GM10266 (cell line): ENCODE measurements at regions not wholly inside any gene's neighbourhood (a gene's known extent, or its start where the extent isn't known, plus 50 kb on each side); places are given as distances from the start of the nearest gene placed in this dataset.

ENCODE experiments used
- DNase-seq: peaks from one replicate; pipeline ENCODE4 v3.0.0; 2012; ENCODE audit errors: extremely low spot score
- TF ChIP-seq, protein P1 (sequence below): IDR thresholded peaks from 2 replicates; pipeline ENCODE4 v1.5.1; 2012; ENCODE audit warnings: mild to moderate bottlenecking, low read depth; ENCODE audit not compliant: control insufficient read depth, insufficient read depth; ENCODE audit errors: missing control alignments

DNA sequence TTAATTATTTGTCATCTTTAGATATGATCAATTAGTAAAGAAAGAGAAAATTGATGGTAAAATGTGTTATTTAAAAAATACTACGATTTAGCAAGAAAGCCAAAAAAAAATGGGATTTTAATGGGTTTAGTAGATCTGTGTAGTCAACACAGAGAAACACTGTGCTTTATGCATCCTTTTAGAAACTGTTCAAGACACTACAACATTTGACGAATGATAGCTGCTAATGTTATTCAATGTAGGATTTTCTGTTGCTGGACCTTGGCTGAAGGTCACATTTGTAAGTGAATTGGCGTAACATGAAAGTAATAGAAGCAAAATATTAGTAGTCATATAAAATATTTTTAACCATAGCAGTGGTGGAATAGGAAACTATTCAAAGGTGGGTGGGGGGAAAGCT, 1293.9 kb downstream of the NCAM2 start:
- TF ChIP-seq, protein P1, sequence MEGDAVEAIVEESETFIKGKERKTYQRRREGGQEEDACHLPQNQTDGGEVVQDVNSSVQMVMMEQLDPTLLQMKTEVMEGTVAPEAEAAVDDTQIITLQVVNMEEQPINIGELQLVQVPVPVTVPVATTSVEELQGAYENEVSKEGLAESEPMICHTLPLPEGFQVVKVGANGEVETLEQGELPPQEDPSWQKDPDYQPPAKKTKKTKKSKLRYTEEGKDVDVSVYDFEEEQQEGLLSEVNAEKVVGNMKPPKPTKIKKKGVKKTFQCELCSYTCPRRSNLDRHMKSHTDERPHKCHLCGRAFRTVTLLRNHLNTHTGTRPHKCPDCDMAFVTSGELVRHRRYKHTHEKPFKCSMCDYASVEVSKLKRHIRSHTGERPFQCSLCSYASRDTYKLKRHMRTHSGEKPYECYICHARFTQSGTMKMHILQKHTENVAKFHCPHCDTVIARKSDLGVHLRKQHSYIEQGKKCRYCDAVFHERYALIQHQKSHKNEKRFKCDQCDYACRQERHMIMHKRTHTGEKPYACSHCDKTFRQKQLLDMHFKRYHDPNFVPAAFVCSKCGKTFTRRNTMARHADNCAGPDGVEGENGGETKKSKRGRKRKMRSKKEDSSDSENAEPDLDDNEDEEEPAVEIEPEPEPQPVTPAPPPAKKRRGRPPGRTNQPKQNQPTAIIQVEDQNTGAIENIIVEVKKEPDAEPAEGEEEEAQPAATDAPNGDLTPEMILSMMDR = no peak
- DNase-seq = no peak

DNA sequence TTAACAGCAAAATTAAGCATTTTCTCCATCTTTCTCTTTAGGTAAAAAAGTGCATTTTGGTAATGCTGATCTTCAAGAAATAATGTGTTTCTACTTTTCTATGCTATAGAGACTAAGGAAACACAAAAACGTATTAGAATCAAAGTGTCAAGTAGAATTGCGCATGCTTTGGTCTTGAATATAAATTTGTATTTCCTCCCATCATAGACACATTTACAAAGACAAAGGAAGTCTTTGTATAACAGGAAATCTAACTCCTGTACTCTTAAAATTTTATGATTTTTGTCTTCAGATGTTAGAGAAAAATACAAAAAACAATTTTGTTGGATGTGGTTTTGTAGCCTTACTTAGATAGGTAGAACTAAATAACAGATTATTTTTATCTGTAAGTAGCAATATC, 1299.4 kb downstream of the NCAM2 start:
- DNase-seq = no peak
- TF ChIP-seq, protein P1 = no peak

- TF ChIP-seq, protein P1 = no peak
- DNase-seq = no peak
These were observed 1313.7 kb downstream of the NCAM2 start for GRCh38 chr21:22311741-22312462.

DNA sequence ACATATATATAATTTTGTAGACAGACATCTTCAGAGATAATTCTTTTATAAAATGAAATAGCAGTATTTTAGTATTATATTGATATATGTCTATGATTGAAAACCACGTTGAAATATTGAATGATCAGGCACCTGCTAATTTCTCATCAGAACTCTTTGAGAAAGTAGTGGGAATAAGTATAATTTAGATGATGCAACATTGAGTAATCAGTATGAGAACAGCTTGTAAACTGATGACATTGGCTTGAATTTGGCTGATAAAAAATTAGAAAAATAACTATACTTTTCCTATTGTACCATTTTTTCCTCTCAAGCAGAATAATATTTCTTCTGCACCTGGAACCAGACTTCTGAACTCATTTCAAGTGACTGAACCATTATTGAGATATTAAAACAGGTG, 1316.8 kb downstream of the NCAM2 start:
- no peak for DNase-seq
- TF ChIP-seq, protein P1 = no peak

DNA sequence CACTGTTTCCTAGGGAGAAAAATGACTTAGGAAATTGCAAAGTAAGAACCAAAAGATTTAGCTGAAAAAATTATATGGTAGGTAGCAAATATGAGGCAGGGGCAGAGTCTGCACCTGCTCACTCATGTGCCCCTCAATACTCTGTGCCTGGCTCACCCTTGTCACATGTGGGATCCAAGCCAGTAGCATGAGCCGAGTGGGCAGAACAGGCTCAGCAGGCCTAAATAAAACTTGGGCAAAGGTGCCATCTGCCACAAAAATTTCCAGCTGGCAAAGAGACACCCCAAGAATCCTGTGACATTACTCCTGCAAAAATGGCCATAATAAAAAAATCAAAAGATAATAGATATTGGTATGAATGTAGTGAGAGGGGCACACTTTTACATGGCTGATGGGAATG, 1321.2 kb downstream of the NCAM2 start:
- TF ChIP-seq, protein P1 = no peak
- no peak for DNase-seq

GRCh38 chr21:22342889-22343288, 1344.7 kb downstream of the NCAM2 start:
- no peak for DNase-seq
- TF ChIP-seq, protein P1 = no peak

DNA sequence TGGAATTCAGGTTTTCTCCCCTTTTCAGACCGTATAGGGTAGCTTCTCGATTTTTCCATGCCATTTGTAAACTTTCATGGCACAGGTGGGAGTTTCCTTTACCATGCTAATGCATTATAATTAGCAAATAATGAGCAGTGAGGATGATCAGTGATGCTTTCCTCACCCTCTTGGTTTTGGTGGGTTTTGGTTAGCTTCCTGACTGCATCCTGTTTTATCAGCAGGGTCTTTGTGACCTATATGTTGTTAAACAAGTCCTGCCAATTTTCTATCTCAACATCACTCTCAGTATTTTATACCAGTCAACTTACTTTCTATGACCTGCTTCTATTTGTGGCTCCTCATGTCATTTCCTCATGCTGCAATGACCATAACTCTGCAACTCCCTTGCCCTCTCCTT, 1345.1 kb downstream of the NCAM2 start:
- no peak for DNase-seq
- TF ChIP-seq, protein P1 = no peak
